Activated CD8-positive, alpha-beta T cell treated with anti-CD3 and anti-CD28 coated beads, Interleukin-2, amount 10 ng/mL, durations not matched to agents 7 days and 5 days (primary cell): ENCODE measurements at regions not wholly inside any gene's neighbourhood (a gene's known extent, or its start where the extent isn't known, plus 50 kb on each side); places are given as distances from the start of the nearest gene placed in this dataset.

ENCODE experiments used
- ATAC-seq: fragments of 150-1000 bp; cut with Tn5 transposase; one replicate; pipeline ENCODE4 v1.10.0; 2021; ENCODE audit warnings: moderate library complexity
- CTCF ChIA-PET: fragments of 350-600 bp; sonication (Branson Sonifier 250); formaldehyde crosslinking; loops from one replicate; lab custom pipeline; 2021; ENCODE audit warnings: antibody characterized with exemption; lab: Charles Lee
- POLR2A ChIA-PET: fragments of 350-600 bp; sonication (Branson Sonifier 250); formaldehyde crosslinking; loops from one replicate; lab custom pipeline; 2021; ENCODE audit warnings: antibody characterized with exemption; lab: Charles Lee
- DNase-seq: peaks from one replicate; pipeline ENCODE4 v3.0.0-alpha.2; 2020
- H3K27ac Mint-ChIP-seq: one replicate; pipeline ENCODE4 v1.8.0; 2021; ENCODE audit warnings: mild to moderate bottlenecking, mixed read lengths
- H3K27me3 Mint-ChIP-seq: one replicate; pipeline ENCODE4 v1.8.0; 2021; ENCODE audit warnings: low read depth, mixed read lengths
- H3K36me3 Mint-ChIP-seq: one replicate; pipeline ENCODE4 v1.8.0; 2021; ENCODE audit warnings: low read depth, mixed read lengths
- H3K4me1 Mint-ChIP-seq: one replicate; pipeline ENCODE4 v1.8.0; 2021; ENCODE audit warnings: low read depth, mixed read lengths
- H3K4me3 Mint-ChIP-seq: one replicate; pipeline ENCODE4 v1.8.0; 2021; ENCODE audit warnings: mild to moderate bottlenecking, mixed read lengths
- H3K9me3 Mint-ChIP-seq: one replicate; pipeline ENCODE4 v1.8.0; 2022; ENCODE audit warnings: mixed read lengths; ENCODE audit not compliant: insufficient read depth

DNA sequence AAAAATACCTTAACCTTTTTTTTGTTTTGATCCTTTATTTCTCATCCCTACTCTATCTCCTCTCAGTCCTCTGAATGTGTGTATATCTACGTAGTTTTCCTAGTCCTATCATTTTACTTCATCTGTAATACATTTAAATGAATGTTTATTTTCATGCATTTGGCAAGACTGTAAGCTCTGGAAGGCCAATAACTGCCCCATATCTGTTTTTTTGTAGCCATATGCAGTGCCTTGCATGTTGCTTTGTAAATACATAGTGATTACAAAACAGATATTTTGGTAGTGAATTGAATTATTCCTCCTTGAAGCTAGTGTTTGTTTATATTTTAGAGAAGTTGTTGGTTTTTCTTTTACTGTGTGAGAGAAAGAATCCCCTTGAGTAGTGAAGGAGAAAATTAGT, 450.2 kb downstream of the PCDH18 start:
- Mint-ChIP-seq H3K4me1 (no peaks in the 10 kb centered on the region), H3K4me3 (no peak overlapping the region), H3K27ac (no peak overlapping the region), H3K36me3 (no peaks in the 10 kb centered on the region), H3K27me3 (no peaks in the 10 kb centered on the region), H3K9me3 (no peaks in the 10 kb centered on the region)
- CTCF ChIA-PET, result no interaction called here
- POLR2A ChIA-PET, result no interaction called here
- DNase-seq (no peak), ATAC-seq (no peak)

- CTCF ChIA-PET, result no interaction called here
- Mint-ChIP-seq H3K9me3 (no peaks in the 10 kb centered on the region), H3K4me1 (no peaks in the 10 kb centered on the region), H3K4me3 (no peak overlapping the region), H3K27ac (no peak overlapping the region), H3K27me3 (no peaks in the 10 kb centered on the region), H3K36me3 (no peaks in the 10 kb centered on the region)
- ATAC-seq (no peak), DNase-seq (no peak)
- POLR2A ChIA-PET, result no interaction called here
These were observed 455.4 kb downstream of the PCDH18 start for GRCh38 chr4:137076908-137077307.

GRCh38 chr4:137075586-137075985, 456.7 kb downstream of the PCDH18 start:
- POLR2A ChIA-PET, result no interaction called here
- no peak for DNase-seq
- Mint-ChIP-seq H3K36me3 (no peaks in the 10 kb centered on the region), H3K27me3 (no peaks in the 10 kb centered on the region), H3K4me3 (no peak overlapping the region), H3K27ac (no peak overlapping the region), H3K9me3 (no peaks in the 10 kb centered on the region), H3K4me1 (no peaks in the 10 kb centered on the region)
- CTCF ChIA-PET, result no interaction called here
- ATAC-seq, result no peak

- Mint-ChIP-seq H3K36me3 (no peaks in the 10 kb centered on the region), H3K4me1 (no peaks in the 10 kb centered on the region), H3K4me3 (no peak overlapping the region), H3K27ac (no peak overlapping the region), H3K9me3 (peaks cover 3% of the 10 kb centered on the region), H3K27me3 (no peaks in the 10 kb centered on the region)
- no peak for DNase-seq
- ATAC-seq, result no peak
- ChIA-PET POLR2A (no interaction called here), CTCF (no interaction called here)
These were observed 461.7 kb downstream of the PCDH18 start for GRCh38 chr4:137070614-137071013.

- no peaks in the 10 kb centered on the region for H3K27me3 Mint-ChIP-seq
- POLR2A ChIA-PET, result interaction anchor here (0.6 kb wide), 1 partner anchor 1163 kb away, joined by 3 read pairs; no protein-coding TSS in a partner anchor
- no peak for ATAC-seq
- no peaks in the 10 kb centered on the region for H3K36me3 Mint-ChIP-seq
- H3K27ac Mint-ChIP-seq, result no peak overlapping the region
- H3K4me1 Mint-ChIP-seq, result no peaks in the 10 kb centered on the region
- DNase-seq, result no peak
- H3K9me3 Mint-ChIP-seq, result peaks cover 3% of the 10 kb centered on the region
- H3K4me3 Mint-ChIP-seq, result no peak overlapping the region
- CTCF ChIA-PET, result interaction anchor here (0.9 kb wide), 1 partner anchor 38 kb away, joined by 3 read pairs; no protein-coding TSS in a partner anchor
These were observed 462.8 kb downstream of the PCDH18 start for GRCh38 chr4:137069473-137069872.

GRCh38 chr4:137067735-137068134, 464.6 kb downstream of the PCDH18 start:
- H3K27ac Mint-ChIP-seq, result no peak overlapping the region
- no peaks in the 10 kb centered on the region for H3K4me1 Mint-ChIP-seq
- DNase-seq (no peak), ATAC-seq (no peak)
- no peaks in the 10 kb centered on the region for H3K27me3 Mint-ChIP-seq
- CTCF ChIA-PET, result no interaction called here
- no peak overlapping the region for H3K4me3 Mint-ChIP-seq
- H3K9me3 Mint-ChIP-seq, result peaks cover 3% of the 10 kb centered on the region
- POLR2A ChIA-PET, result no interaction called here
- H3K36me3 Mint-ChIP-seq, result no peaks in the 10 kb centered on the region

- H3K4me3 Mint-ChIP-seq, result no peak overlapping the region
- no peaks in the 10 kb centered on the region for H3K27me3 Mint-ChIP-seq
- POLR2A ChIA-PET, result no interaction called here
- DNase-seq (no peak), ATAC-seq (no peak)
- peaks cover 3% of the 10 kb centered on the region for H3K9me3 Mint-ChIP-seq
- no peaks in the 10 kb centered on the region for H3K36me3 Mint-ChIP-seq
- no peak overlapping the region for H3K27ac Mint-ChIP-seq
- no peaks in the 10 kb centered on the region for H3K4me1 Mint-ChIP-seq
- CTCF ChIA-PET, result no interaction called here
These were observed 467.0 kb downstream of the PCDH18 start for GRCh38 chr4:137065311-137065710.

DNA sequence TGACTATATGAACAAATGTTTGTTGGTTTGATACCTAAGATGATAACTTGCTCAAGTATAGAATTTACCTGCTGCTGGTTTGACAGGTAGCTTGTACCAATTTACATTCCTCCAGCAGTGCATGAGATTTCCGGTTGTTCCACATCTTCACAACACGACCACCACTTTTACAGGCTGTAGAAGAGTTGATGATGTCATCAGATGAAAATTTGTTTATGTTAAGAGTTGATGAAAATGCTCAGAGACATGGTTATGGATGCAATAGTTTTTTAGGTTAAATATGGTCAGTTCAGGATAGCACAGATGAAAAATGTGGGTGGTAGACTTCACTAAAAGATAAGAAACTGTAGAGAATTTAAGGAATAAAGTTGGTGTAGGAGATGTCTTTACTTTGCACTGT, 468.3 kb downstream of the PCDH18 start:
- Mint-ChIP-seq H3K27ac (no peak overlapping the region), H3K9me3 (no peaks in the 10 kb centered on the region), H3K27me3 (no peaks in the 10 kb centered on the region), H3K4me3 (no peak overlapping the region), H3K4me1 (no peaks in the 10 kb centered on the region), H3K36me3 (no peaks in the 10 kb centered on the region)
- DNase-seq, result no peak
- ChIA-PET POLR2A (no interaction called here), CTCF (no interaction called here)
- ATAC-seq, result no peak

- DNase-seq (no peak), ATAC-seq (no peak)
- POLR2A ChIA-PET, result no interaction called here
- H3K4me1 Mint-ChIP-seq, result no peaks in the 10 kb centered on the region
- no peaks in the 10 kb centered on the region for H3K36me3 Mint-ChIP-seq
- no peaks in the 10 kb centered on the region for H3K27me3 Mint-ChIP-seq
- no peaks in the 10 kb centered on the region for H3K9me3 Mint-ChIP-seq
- H3K4me3 Mint-ChIP-seq, result no peak overlapping the region
- no peak overlapping the region for H3K27ac Mint-ChIP-seq
- CTCF ChIA-PET, result no interaction called here
These were observed 489.1 kb downstream of the PCDH18 start for GRCh38 chr4:137043184-137043583.

DNA sequence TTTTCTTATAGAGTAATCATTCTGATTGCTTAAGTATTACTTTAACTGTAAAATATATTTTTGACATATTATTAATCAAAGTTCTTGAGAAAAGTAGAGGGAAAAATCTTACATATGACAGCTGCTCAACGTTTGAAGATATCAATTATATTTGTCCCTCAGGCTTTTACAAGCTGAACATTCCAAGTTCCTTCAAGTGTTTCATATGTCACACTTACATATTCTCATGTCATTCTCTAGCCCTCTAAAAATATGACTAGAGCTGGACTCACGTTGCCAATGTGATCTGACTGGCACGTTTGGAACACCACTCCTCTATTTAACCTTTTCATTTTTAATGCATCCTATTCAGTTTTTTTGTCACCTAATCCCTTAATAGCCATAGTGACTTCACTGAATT, 492.9 kb downstream of the PCDH18 start:
- H3K27ac Mint-ChIP-seq, result no peak overlapping the region
- no peaks in the 10 kb centered on the region for H3K27me3 Mint-ChIP-seq
- POLR2A ChIA-PET, result interaction anchor here (0.6 kb wide), 1 partner anchor 63 kb away, joined by 3 read pairs; no protein-coding TSS in a partner anchor
- DNase-seq (no peak), ATAC-seq (no peak)
- H3K9me3 Mint-ChIP-seq, result no peaks in the 10 kb centered on the region
- H3K4me1 Mint-ChIP-seq, result no peaks in the 10 kb centered on the region
- CTCF ChIA-PET, result no interaction called here
- no peak overlapping the region for H3K4me3 Mint-ChIP-seq
- no peaks in the 10 kb centered on the region for H3K36me3 Mint-ChIP-seq

DNA sequence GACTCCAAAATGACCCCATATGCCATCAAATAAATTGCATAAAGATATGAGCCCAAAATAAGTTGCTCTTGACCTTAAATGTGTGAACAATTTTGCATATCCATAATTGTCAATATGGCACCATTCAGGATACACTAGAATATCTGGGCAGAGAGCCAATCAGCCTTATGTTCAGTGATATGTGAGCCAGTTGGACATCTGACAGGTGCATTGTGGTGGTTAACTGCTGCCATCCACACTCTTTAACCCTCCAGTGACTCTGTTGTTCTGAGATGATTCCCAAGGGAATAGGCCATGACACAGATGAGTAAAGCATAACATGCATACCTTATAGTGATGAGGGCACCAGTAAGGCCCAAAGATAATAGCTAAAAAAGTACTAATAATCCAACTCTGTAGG, 500.1 kb downstream of the PCDH18 start:
- Mint-ChIP-seq H3K9me3 (peaks cover 3% of the 10 kb centered on the region), H3K4me3 (no peak overlapping the region), H3K36me3 (no peaks in the 10 kb centered on the region), H3K27ac (no peak overlapping the region), H3K27me3 (no peaks in the 10 kb centered on the region), H3K4me1 (no peaks in the 10 kb centered on the region)
- no peak for ATAC-seq
- CTCF ChIA-PET, result no interaction called here
- POLR2A ChIA-PET, result no interaction called here
- no peak for DNase-seq

- H3K4me3 Mint-ChIP-seq, result no peak overlapping the region
- H3K36me3 Mint-ChIP-seq, result no peaks in the 10 kb centered on the region
- ChIA-PET CTCF (no interaction called here), POLR2A (no interaction called here)
- peaks cover 3% of the 10 kb centered on the region for H3K9me3 Mint-ChIP-seq
- H3K27ac Mint-ChIP-seq, result no peak overlapping the region
- H3K4me1 Mint-ChIP-seq, result no peaks in the 10 kb centered on the region
- DNase-seq, result no peak
- no peak for ATAC-seq
- H3K27me3 Mint-ChIP-seq, result no peaks in the 10 kb centered on the region
These were observed 503.3 kb downstream of the PCDH18 start for GRCh38 chr4:137029026-137029425.

GRCh38 chr4:137025484-137026059, 506.7 kb downstream of the PCDH18 start:
- Mint-ChIP-seq H3K27me3 (no peaks in the 10 kb centered on the region), H3K9me3 (peaks cover 8% of the 10 kb centered on the region), H3K27ac (no peak overlapping the region), H3K4me3 (no peak overlapping the region), H3K4me1 (no peaks in the 10 kb centered on the region), H3K36me3 (no peaks in the 10 kb centered on the region)
- DNase-seq (no peak), ATAC-seq (no peak)
- ChIA-PET CTCF (no interaction called here), POLR2A (no interaction called here)
